CD8-positive, alpha-beta memory T cell (primary cell): ENCODE measurements at regions not wholly inside any gene's neighbourhood (a gene's known extent, or its start where the extent isn't known, plus 50 kb on each side); places are given as distances from the start of the nearest gene placed in this dataset.
"Not testable (repeated sequence)": the region's sequence is repeated elsewhere in the genome, so short reads cannot be mapped to it uniquely, and the experiment has no call there.

Source experiments
- CTCF ChIA-PET: fragments of 350-600 bp; sonication (Branson Sonifier 250); formaldehyde crosslinking; loops from one replicate; lab custom pipeline; 2021; ENCODE audit warnings: antibody characterized with exemption; lab: Charles Lee
- POLR2A ChIA-PET: fragments of 350-600 bp; sonication (Branson Sonifier 250); formaldehyde crosslinking; loops from one replicate; lab custom pipeline; 2021; ENCODE audit warnings: antibody characterized with exemption; lab: Charles Lee
- DNase-seq, 5 donors: peaks; one replicate each; pipeline versions ENCODE4 v3.0.0 to v3.0.0-alpha.2; 2020 to 2022; ENCODE audit warnings: mixed read lengths in 1 of 5
- H3K27ac ChIP-seq: one replicate; pipeline ENCODE4 v1.7.0; 2013; ENCODE audit warnings: low read depth, mild to moderate bottlenecking, low read length, moderate library complexity
- H3K27me3 ChIP-seq: 2 replicates; pipeline ENCODE4 v1.7.0; 2013; ENCODE audit warnings: low read length, mild to moderate bottlenecking; ENCODE audit not compliant: insufficient read depth, poor library complexity, severe bottlenecking
- H3K36me3 ChIP-seq: 2 replicates; pipeline ENCODE4 v1.7.0; 2013; ENCODE audit warnings: mild to moderate bottlenecking, low read length, moderate library complexity; ENCODE audit not compliant: insufficient read depth
- H3K4me1 ChIP-seq: 2 replicates; pipeline ENCODE4 v1.7.0; 2013; ENCODE audit warnings: mild to moderate bottlenecking, low read length, moderate library complexity; ENCODE audit not compliant: insufficient read depth
- H3K4me3 ChIP-seq: 2 replicates; pipeline ENCODE4 v1.7.0; 2013; ENCODE audit warnings: mild to moderate bottlenecking, low read length
- H3K9me3 ChIP-seq: 2 replicates; pipeline ENCODE4 v1.7.0; 2013; ENCODE audit warnings: mild to moderate bottlenecking, low read length
- H3K27ac Mint-ChIP-seq, 8 donors: one replicate each; pipeline ENCODE4 v1.8.0; 2020 to 2021; ENCODE audit warnings: mixed read lengths in 8 of 8, mild to moderate bottlenecking in 6 of 8, inconsistent platforms in 3 of 8, moderate library complexity in 3 of 8
- H3K27me3 Mint-ChIP-seq, 2 donors: one replicate each; pipeline ENCODE4 v1.8.0; 2020 to 2021; ENCODE audit warnings: mixed read lengths in 2 of 2, mild to moderate bottlenecking in 1 of 2, moderate library complexity in 1 of 2
- H3K36me3 Mint-ChIP-seq, 3 donors: one replicate each; pipeline ENCODE4 v1.8.0; 2020 to 2021; ENCODE audit warnings: mixed read lengths in 3 of 3, inconsistent platforms in 1 of 3, mild to moderate bottlenecking in 1 of 3
- H3K4me1 Mint-ChIP-seq, 3 donors: one replicate each; pipeline ENCODE4 v1.8.0; 2020 to 2021; ENCODE audit warnings: mixed read lengths in 3 of 3, inconsistent platforms in 1 of 3, mild to moderate bottlenecking in 1 of 3
- H3K4me3 Mint-ChIP-seq, 7 donors: one replicate each; pipeline ENCODE4 v1.8.0; 2020 to 2021; ENCODE audit warnings: mixed read lengths in 7 of 7, mild to moderate bottlenecking in 6 of 7, moderate library complexity in 4 of 7, inconsistent platforms in 2 of 7
- H3K9me3 Mint-ChIP-seq, 5 donors: one replicate each; pipeline ENCODE4 v1.8.0; 2020 to 2022; ENCODE audit warnings: mixed read lengths in 5 of 5, mild to moderate bottlenecking in 3 of 5, moderate library complexity in 2 of 5, inconsistent platforms in 1 of 5

GRCh38 chr4:84325625-84326024, 173.5 kb downstream of the NKX6-1 start:
- no peak overlapping the region for H3K4me3 Mint-ChIP-seq
- H3K9me3 Mint-ChIP-seq = peaks cover 2 to 12% (median 6%) of the 10 kb centered on the region in 5 donors
- H3K27ac Mint-ChIP-seq = no peak overlapping the region
- no peaks in the 10 kb centered on the region for H3K4me1 Mint-ChIP-seq
- no peak overlapping the region for H3K27ac ChIP-seq
- H3K4me3 ChIP-seq = no peak overlapping the region
- H3K27me3 Mint-ChIP-seq = no peaks in the 10 kb centered on the region
- H3K27me3 ChIP-seq = no peaks in the 10 kb centered on the region
- DNase-seq = no peak
- H3K36me3 ChIP-seq = no peaks in the 10 kb centered on the region
- ChIA-PET CTCF (no interaction called here), POLR2A (no interaction called here)
- no peaks in the 10 kb centered on the region for H3K36me3 Mint-ChIP-seq
- no peaks in the 10 kb centered on the region for H3K9me3 ChIP-seq
- H3K4me1 ChIP-seq = no peaks in the 10 kb centered on the region

- no peak overlapping the region for H3K27ac ChIP-seq
- ChIA-PET CTCF (no interaction called here), POLR2A (no interaction called here)
- no peaks in the 10 kb centered on the region for H3K4me1 ChIP-seq
- no peaks in the 10 kb centered on the region for H3K9me3 ChIP-seq
- Mint-ChIP-seq H3K4me1 (no peaks in the 10 kb centered on the region), H3K36me3 (no peaks in the 10 kb centered on the region), H3K27ac (no peak overlapping the region), H3K27me3 (no peaks in the 10 kb centered on the region), H3K9me3 (peaks cover 2 to 6% (median 3%) of the 10 kb centered on the region in 5 donors), H3K4me3 (no peak overlapping the region)
- no peaks in the 10 kb centered on the region for H3K36me3 ChIP-seq
- no peak for DNase-seq
- no peak overlapping the region for H3K4me3 ChIP-seq
- H3K27me3 ChIP-seq = no peaks in the 10 kb centered on the region
These were observed 174.5 kb downstream of the NKX6-1 start for GRCh38 chr4:84324303-84325245.

DNA sequence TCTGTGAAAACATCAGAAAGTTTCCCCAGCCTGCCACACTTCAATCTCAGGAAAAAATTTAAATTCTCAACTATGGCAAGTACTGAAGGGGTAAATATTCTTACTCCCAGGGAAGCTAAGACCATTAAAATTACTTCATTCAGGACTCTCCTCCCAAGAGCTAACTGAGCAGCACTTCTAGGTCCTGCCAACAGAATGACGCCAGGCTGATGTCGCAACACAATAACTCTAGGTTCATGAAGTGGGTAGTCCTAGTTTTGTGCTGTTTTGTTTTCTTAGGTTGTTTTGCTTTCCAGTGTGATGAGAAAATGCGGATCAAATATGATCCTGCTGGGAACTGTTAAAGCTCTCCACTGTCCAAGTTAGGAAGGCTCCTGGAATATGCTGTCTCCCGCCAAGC, 180.0 kb downstream of the NKX6-1 start:
- Histone ChIP-seq H3K9me3 (no peaks in the 10 kb centered on the region), H3K4me3 (no peak overlapping the region), H3K4me1 (no peaks in the 10 kb centered on the region), H3K36me3 (no peaks in the 10 kb centered on the region), H3K27me3 (no peaks in the 10 kb centered on the region), H3K27ac (no peak overlapping the region)
- ChIA-PET CTCF (no interaction called here), POLR2A (no interaction called here)
- Mint-ChIP-seq H3K36me3 (no peaks in the 10 kb centered on the region), H3K27me3 (peaks cover 0 to 2% of the 10 kb centered on the region in 2 donors), H3K27ac (no peak overlapping the region), H3K4me3 (no peak overlapping the region), H3K9me3 (peaks cover 0 to 8% (median 3%) of the 10 kb centered on the region in 5 donors), H3K4me1 (no peaks in the 10 kb centered on the region)
- no peak for DNase-seq

- no peak overlapping the region for H3K4me3 ChIP-seq
- Mint-ChIP-seq H3K4me3 (no peak overlapping the region), H3K27ac (no peak overlapping the region), H3K9me3 (peaks cover 0 to 8% (median 0%) of the 10 kb centered on the region in 5 donors), H3K4me1 (no peaks in the 10 kb centered on the region), H3K27me3 (peaks cover 0 to 2% of the 10 kb centered on the region in 2 donors), H3K36me3 (no peaks in the 10 kb centered on the region)
- H3K4me1 ChIP-seq = no peaks in the 10 kb centered on the region
- no peaks in the 10 kb centered on the region for H3K27me3 ChIP-seq
- H3K36me3 ChIP-seq = no peaks in the 10 kb centered on the region
- ChIA-PET POLR2A (no interaction called here), CTCF (no interaction called here)
- no peak for DNase-seq
- H3K27ac ChIP-seq = no peak overlapping the region
- H3K9me3 ChIP-seq = no peaks in the 10 kb centered on the region
These were observed 181.6 kb downstream of the NKX6-1 start for GRCh38 chr4:84317513-84317912.

DNA sequence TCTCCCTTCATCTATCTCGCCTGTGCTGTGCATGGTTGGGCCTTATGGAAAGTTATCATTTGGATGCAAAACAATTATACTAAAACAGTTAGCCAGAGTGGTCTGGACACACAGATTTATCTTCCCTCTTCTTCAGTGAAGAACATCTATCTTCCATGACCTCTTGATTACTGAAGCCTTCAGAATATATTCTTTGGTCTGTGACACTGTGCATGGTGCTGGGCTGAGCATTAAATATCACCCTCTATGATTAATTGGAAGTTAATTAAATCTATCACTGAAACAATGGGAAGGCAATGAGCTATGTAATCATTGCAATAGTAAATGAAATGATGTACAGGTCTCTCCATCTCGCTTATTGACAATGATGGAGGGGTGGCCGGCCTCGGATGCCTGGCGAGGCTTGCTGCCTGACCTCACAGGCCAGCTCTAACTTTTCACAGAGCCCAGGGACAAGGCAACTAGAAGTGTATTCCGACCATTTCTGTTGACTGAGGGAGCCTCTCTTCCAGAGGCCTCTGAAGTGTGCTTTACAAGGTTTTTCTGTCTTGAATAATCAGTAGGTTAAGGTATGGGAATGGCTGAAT, 186.6 kb downstream of the NKX6-1 start:
- POLR2A ChIA-PET = no interaction called here
- Histone ChIP-seq H3K27ac (no peak overlapping the region), H3K9me3 (no peaks in the 10 kb centered on the region), H3K36me3 (no peaks in the 10 kb centered on the region), H3K27me3 (no peaks in the 10 kb centered on the region), H3K4me3 (no peak overlapping the region), H3K4me1 (no peaks in the 10 kb centered on the region)
- CTCF ChIA-PET = no interaction called here
- peaks cover 0 to 2% of the 10 kb centered on the region in 2 donors for H3K27me3 Mint-ChIP-seq
- H3K9me3 Mint-ChIP-seq = peaks cover 0 to 5% (median 0%) of the 10 kb centered on the region in 5 donors
- H3K27ac Mint-ChIP-seq = no peak overlapping the region
- H3K4me3 Mint-ChIP-seq = no peak overlapping the region
- H3K4me1 Mint-ChIP-seq = no peaks in the 10 kb centered on the region
- no peaks in the 10 kb centered on the region for H3K36me3 Mint-ChIP-seq
- no peak for DNase-seq

DNA sequence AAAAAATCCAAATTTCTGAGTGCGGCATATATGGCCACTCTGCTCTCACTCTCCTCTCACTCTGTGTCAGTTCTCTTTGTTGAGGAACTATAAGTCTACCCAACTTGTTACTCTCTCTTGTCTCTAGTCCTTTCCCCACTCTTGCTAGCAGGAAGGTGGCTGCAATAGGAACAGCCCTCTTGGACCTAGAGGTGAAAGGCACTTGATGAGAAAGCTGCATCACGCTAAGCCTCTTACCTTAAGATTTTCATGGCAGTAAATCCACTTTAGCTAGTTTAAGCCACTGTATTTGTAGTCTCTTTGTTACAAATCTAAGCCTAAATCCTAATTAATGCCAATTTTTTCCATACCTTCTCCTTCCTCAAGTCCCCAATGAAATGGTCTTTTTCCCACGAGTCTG, 189.9 kb downstream of the NKX6-1 start:
- Mint-ChIP-seq H3K27me3 (no peaks in the 10 kb centered on the region), H3K4me3 (no peak overlapping the region), H3K36me3 (no peaks in the 10 kb centered on the region), H3K4me1 (no peaks in the 10 kb centered on the region), H3K27ac (no peak overlapping the region), H3K9me3 (peaks cover 0 to 2% (median 0%) of the 10 kb centered on the region in 5 donors)
- Histone ChIP-seq H3K9me3 (no peaks in the 10 kb centered on the region), H3K4me3 (no peak overlapping the region), H3K27me3 (no peaks in the 10 kb centered on the region), H3K4me1 (no peaks in the 10 kb centered on the region), H3K36me3 (no peaks in the 10 kb centered on the region), H3K27ac (no peak overlapping the region)
- no peak for DNase-seq
- CTCF ChIA-PET = no interaction called here
- POLR2A ChIA-PET = no interaction called here

GRCh38 chr4:84298719-84299254, 200.3 kb downstream of the NKX6-1 start:
- H3K36me3 ChIP-seq, H3K36me3 Mint-ChIP-seq, H3K27ac Mint-ChIP-seq, CTCF ChIA-PET, H3K27me3 Mint-ChIP-seq, H3K4me3 ChIP-seq, H3K9me3 ChIP-seq, H3K27ac ChIP-seq, H3K4me1 Mint-ChIP-seq, POLR2A ChIA-PET, H3K4me1 ChIP-seq, H3K9me3 Mint-ChIP-seq, H3K4me3 Mint-ChIP-seq, DNase-seq, H3K27me3 ChIP-seq: not testable (repeated sequence)

- ChIA-PET POLR2A (no interaction called here), CTCF (no interaction called here)
- H3K4me1 ChIP-seq = no peaks in the 10 kb centered on the region
- H3K4me3 ChIP-seq = no peak overlapping the region
- H3K36me3 ChIP-seq = no peaks in the 10 kb centered on the region
- Mint-ChIP-seq H3K4me3 (no peak overlapping the region), H3K27me3 (no peaks in the 10 kb centered on the region), H3K9me3 (peaks cover 0 to 8% (median 0%) of the 10 kb centered on the region in 5 donors), H3K4me1 (no peaks in the 10 kb centered on the region), H3K36me3 (no peaks in the 10 kb centered on the region), H3K27ac (no peak overlapping the region)
- H3K27ac ChIP-seq = no peak overlapping the region
- no peaks in the 10 kb centered on the region for H3K9me3 ChIP-seq
- no peak for DNase-seq
- H3K27me3 ChIP-seq = no peaks in the 10 kb centered on the region
These were observed 200.9 kb downstream of the NKX6-1 start for GRCh38 chr4:84298023-84298718.
